T-helper 2 cell treated with Interferon-gamma antibody and Interleukin-4, amounts not matched to agents 100 ng/mL and 5 ng/mL, for 36 hours (primary cell): ENCODE measurements at regions not wholly inside any gene's neighbourhood (a gene's known extent, or its start where the extent isn't known, plus 50 kb on each side); places are given as distances from the start of the nearest gene placed in this dataset.
"Not testable (repeated sequence)": the region's sequence is repeated elsewhere in the genome, so short reads cannot be mapped to it uniquely, and the experiment has no call there.

Source experiments
- intact Hi-C: fragments of 100-400 bp; cut with micrococcal nuclease; formaldehyde crosslinking; loops from one replicate; pipeline ENCODE4 v1.15.1; 2023

GRCh38 chr3:20511863-20512505 is 326.0 kb upstream of the SGO1 start:
- intact Hi-C loops, result no loop called here

- intact Hi-C loops, result no loop called here
Measured at GRCh38 chr3:20510396-20510795, 324.4 kb upstream of the SGO1 start.

- intact Hi-C loops, result no loop called here
Measured at GRCh38 chr3:20503394-20504082, 317.5 kb upstream of the SGO1 start.

GRCh38 chr3:20490996-20491395 is 305.0 kb upstream of the SGO1 start:
- intact Hi-C loops, result no loop called here

- intact Hi-C loops, result no loop called here
Measured at GRCh38 chr3:20488151-20488550, 302.1 kb upstream of the SGO1 start.

- intact Hi-C loops, result no loop called here
Measured at GRCh38 chr3:20484126-20484525, 298.1 kb upstream of the SGO1 start.

- intact Hi-C loops, result no loop called here
Measured at GRCh38 chr3:20482350-20482749, 296.3 kb upstream of the SGO1 start.

- intact Hi-C loops, result no loop called here
Measured at GRCh38 chr3:20480786-20481365, 294.9 kb upstream of the SGO1 start.

GRCh38 chr3:20478436-20478835 is 292.4 kb upstream of the SGO1 start:
- intact Hi-C loops, result no loop called here

GRCh38 chr3:20464237-20464636 is 278.2 kb upstream of the SGO1 start:
- intact Hi-C loops, result not testable (repeated sequence)

GRCh38 chr3:20462723-20463122 is 276.7 kb upstream of the SGO1 start:
- intact Hi-C loops, result no loop called here

- intact Hi-C loops, result no loop called here
Measured at GRCh38 chr3:20462226-20462625, 276.2 kb upstream of the SGO1 start.

GRCh38 chr3:20458994-20459716 is 273.1 kb upstream of the SGO1 start:
- intact Hi-C loops, result no loop called here

GRCh38 chr3:20456511-20456910 is 270.5 kb upstream of the SGO1 start:
- intact Hi-C loops, result no loop called here

- intact Hi-C loops, result no loop called here
Measured at GRCh38 chr3:20451170-20451569, 265.2 kb upstream of the SGO1 start.

- intact Hi-C loops, result no loop called here
Measured at GRCh38 chr3:20450611-20451010, 264.6 kb upstream of the SGO1 start.

GRCh38 chr3:20442846-20443245 is 256.8 kb upstream of the SGO1 start:
- intact Hi-C loops, result no loop called here

GRCh38 chr3:20427268-20427667 is 241.3 kb upstream of the SGO1 start:
- intact Hi-C loops, result not testable (repeated sequence)

GRCh38 chr3:20425138-20425537 is 239.1 kb upstream of the SGO1 start:
- intact Hi-C loops, result no loop called here

- intact Hi-C loops, result no loop called here
Measured at GRCh38 chr3:20424086-20424485, 238.1 kb upstream of the SGO1 start.

GRCh38 chr3:20422391-20422790 is 236.4 kb upstream of the SGO1 start:
- intact Hi-C loops, result no loop called here

GRCh38 chr3:20417388-20418108 is 231.5 kb upstream of the SGO1 start:
- intact Hi-C loops, result no loop called here
